Astrocyte of the spinal cord (primary cell): ENCODE measurements at regions not wholly inside any gene's neighbourhood (a gene's known extent, or its start where the extent isn't known, plus 50 kb on each side); places are given as distances from the start of the nearest gene placed in this dataset.
A peak's percentile ranks its signal among the peaks of the same experiment; 100 is the strongest.

Experiments
- DNase-seq: peaks from one replicate; pipeline ENCODE4 v3.0.0; 2011; ENCODE audit warnings: low read depth, low spot score
- H3K4me3 ChIP-seq: 2 replicates; pipeline ENCODE4 v1.5.1; 2011; ENCODE audit warnings: low read depth, mild to moderate bottlenecking, low read length, moderate library complexity
- CTCF ChIP-seq: IDR thresholded peaks from 2 replicates; pipeline ENCODE4 v1.5.1; 2012; ENCODE audit warnings: low read depth, mild to moderate bottlenecking, low read length, inconsistent platforms
- in situ Hi-C: cut with HindIII; loops from 2 replicates; pipeline ENCODE4 v1.10.0; 2017; ENCODE audit warnings: low sequenced_read_pairs

- no peak for TF ChIP-seq CTCF
- DNase-seq: peak; percentile 46
- H3K4me3 ChIP-seq: no peak overlapping the region
- in situ Hi-C loops: no loop called here
Measured at GRCh38 chr12:47328831-47329545, 249.2 kb upstream of the AMIGO2 start.

GRCh38 chr12:47326190-47326589 lies 246.4 kb upstream of the AMIGO2 start:
- in situ Hi-C loops: no loop called here
- no peak overlapping the region for H3K4me3 ChIP-seq
- no peak for DNase-seq
- TF ChIP-seq CTCF: no peak

GRCh38 chr12:47323802-47324201 lies 244.0 kb upstream of the AMIGO2 start:
- TF ChIP-seq CTCF: no peak
- no peak overlapping the region for H3K4me3 ChIP-seq
- DNase-seq: no peak
- in situ Hi-C loops: no loop called here

DNA sequence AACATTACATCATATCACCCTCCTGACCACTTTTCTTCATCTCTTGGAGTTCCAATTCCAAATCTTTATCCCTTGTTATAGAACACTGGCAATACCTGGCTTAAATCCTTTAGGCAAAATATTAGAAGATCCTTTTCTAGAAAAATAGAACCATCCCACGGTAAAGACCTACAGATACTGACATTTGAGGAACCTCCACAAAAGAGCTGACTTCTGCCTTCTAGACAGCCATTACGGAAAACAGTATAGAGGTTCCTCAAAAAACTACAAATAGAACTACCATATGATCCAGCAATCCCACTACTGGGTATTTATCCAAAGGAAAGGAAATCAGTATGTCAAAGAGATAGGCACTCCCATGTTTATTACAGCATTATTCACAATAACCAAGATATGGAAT lies 241.7 kb upstream of the AMIGO2 start:
- DNase-seq: no peak
- no peak overlapping the region for H3K4me3 ChIP-seq
- TF ChIP-seq CTCF: no peak
- in situ Hi-C loops: no loop called here

- in situ Hi-C loops: no loop called here
- H3K4me3 ChIP-seq: no peak overlapping the region
Measured at GRCh38 chr12:47319746-47320145, 240.0 kb upstream of the AMIGO2 start.

DNA sequence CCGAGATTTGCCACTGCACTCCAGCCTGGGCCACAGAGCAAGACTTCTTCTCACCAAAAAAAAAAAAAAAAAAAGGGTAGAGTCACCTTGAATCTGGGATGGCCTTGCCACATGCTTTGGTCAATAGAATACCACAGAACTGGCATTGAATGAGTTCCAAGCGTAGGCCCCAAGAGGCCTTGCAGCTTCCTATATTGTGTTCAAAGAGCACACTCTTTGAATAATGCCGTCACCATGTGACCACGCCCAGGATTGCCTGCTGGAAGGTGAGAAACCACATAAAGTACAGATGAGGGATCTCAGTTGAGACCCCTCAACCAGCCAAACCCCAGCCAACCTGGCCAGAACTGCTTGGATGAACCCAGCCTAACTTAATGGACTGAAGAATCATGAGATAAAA lies 239.2 kb upstream of the AMIGO2 start:
- no peak for TF ChIP-seq CTCF
- no peak overlapping the region for H3K4me3 ChIP-seq
- DNase-seq: no peak
- in situ Hi-C loops: no loop called here

More at GRCh38 chr12:47319746-47320145, 240.0 kb upstream of the AMIGO2 start:
- TF ChIP-seq CTCF: no peak
- DNase-seq: no peak
